Activated CD8-positive, alpha-beta T cell treated with anti-CD3 and anti-CD28 coated beads for 36 hours (primary cell): ENCODE measurements at regions not wholly inside any gene's neighbourhood (a gene's known extent, or its start where the extent isn't known, plus 50 kb on each side); places are given as distances from the start of the nearest gene placed in this dataset.
"Not testable (repeated sequence)": the region's sequence is repeated elsewhere in the genome, so short reads cannot be mapped to it uniquely, and the experiment has no call there.

Experiments used
- ATAC-seq: fragments of 200-7000 bp; cut with Tn5 transposase; one replicate; pipeline ENCODE4 v1.10.0; 2021; ENCODE audit warnings: mild to moderate bottlenecking, moderate library complexity
- CTCF ChIA-PET: fragments of 350-600 bp; sonication (Branson Sonifier 250); formaldehyde crosslinking; loops from one replicate; lab custom pipeline; 2021; ENCODE audit warnings: antibody characterized with exemption; lab: Charles Lee
- POLR2A ChIA-PET: fragments of 350-600 bp; sonication (Branson Sonifier 250); formaldehyde crosslinking; loops from one replicate; lab custom pipeline; 2021; ENCODE audit warnings: antibody characterized with exemption; lab: Charles Lee
- DNase-seq: peaks from one replicate; pipeline ENCODE4 v3.0.0-alpha.2; 2020
- H3K27ac Mint-ChIP-seq: one replicate; pipeline ENCODE4 v1.8.0; 2021; ENCODE audit warnings: mild to moderate bottlenecking, mixed read lengths
- H3K27me3 Mint-ChIP-seq: one replicate; pipeline ENCODE4 v1.8.0; 2021; ENCODE audit warnings: mixed read lengths
- H3K36me3 Mint-ChIP-seq: one replicate; pipeline ENCODE4 v1.8.0; 2021; ENCODE audit warnings: low read depth, mixed read lengths
- H3K4me1 Mint-ChIP-seq: one replicate; pipeline ENCODE4 v1.8.0; 2021; ENCODE audit warnings: low read depth, mixed read lengths
- H3K4me3 Mint-ChIP-seq: one replicate; pipeline ENCODE4 v1.8.0; 2021; ENCODE audit warnings: mild to moderate bottlenecking, moderate library complexity, mixed read lengths
- H3K9me3 Mint-ChIP-seq: one replicate; pipeline ENCODE4 v1.8.0; 2021; ENCODE audit warnings: mixed read lengths
- CTCF ChIP-seq: fragments of 200-600 bp; IDR thresholded peaks from one replicate; pipeline ENCODE4 v1.8.0; 2022; ENCODE audit warnings: antibody characterized with exemption, mild to moderate bottlenecking
- intact Hi-C: fragments of 100-400 bp; cut with micrococcal nuclease; formaldehyde crosslinking; loops from one replicate; pipeline ENCODE4 v1.10.0; 2022

DNA sequence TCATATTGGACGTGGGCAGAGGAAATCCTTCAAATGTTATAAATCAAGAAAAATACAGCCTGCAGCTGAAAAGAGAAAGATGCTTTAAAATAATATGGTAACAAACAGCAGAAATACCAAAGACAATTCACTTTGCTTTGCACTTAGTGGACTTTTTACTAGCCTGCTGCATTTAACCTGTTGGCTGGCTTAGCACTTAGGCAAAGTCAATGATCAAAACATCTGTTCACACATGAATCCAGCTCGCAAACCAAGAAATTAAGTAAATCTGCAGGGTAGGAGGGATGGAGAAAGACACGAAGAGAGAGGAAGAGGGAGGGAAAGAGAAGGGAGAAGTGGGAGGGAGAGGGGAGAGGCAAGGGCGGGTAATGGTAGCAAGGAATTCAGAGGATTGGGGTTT lies 103.6 kb upstream of the RAB4A start:
- ATAC-seq (no peak), DNase-seq (no peak)
- no peak for TF ChIP-seq CTCF
- CTCF ChIA-PET, result interaction anchor here (1.6 kb wide), 1 partner anchor 60 kb away, joined by 4 read pairs; no protein-coding TSS in a partner anchor
- H3K4me3 Mint-ChIP-seq, result no peak overlapping the region
- POLR2A ChIA-PET, result no interaction called here
- intact Hi-C loops, result no loop called here
- peaks cover 5% of the 10 kb centered on the region for H3K4me1 Mint-ChIP-seq
- H3K36me3 Mint-ChIP-seq, result no peaks in the 10 kb centered on the region
- H3K27me3 Mint-ChIP-seq, result no peaks in the 10 kb centered on the region
- H3K9me3 Mint-ChIP-seq, result no peaks in the 10 kb centered on the region
- no peak overlapping the region for H3K27ac Mint-ChIP-seq

DNA sequence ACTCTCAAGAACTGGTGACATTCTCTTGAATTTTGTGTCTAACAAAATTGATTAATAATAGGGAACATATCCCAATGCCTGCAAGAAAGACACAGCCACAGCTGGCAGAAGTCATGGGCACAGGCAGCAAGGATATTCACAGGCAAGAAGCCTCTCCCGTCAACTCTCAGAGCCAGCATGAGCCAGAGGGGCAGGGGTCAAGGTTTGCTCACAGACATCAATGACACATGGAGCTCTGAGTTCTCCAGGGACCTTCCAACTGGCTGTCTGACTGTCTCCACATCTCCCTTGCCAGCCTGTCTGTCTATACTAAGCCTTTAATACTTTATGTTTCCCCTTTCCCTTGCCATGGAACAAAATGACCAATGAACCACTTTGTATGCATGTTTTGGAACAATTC lies 101.5 kb upstream of the RAB4A start:
- no peak overlapping the region for H3K4me3 Mint-ChIP-seq
- DNase-seq, result no peak
- ATAC-seq, result no peak
- peaks cover 4% of the 10 kb centered on the region for H3K4me1 Mint-ChIP-seq
- H3K27ac Mint-ChIP-seq, result no peak overlapping the region
- H3K9me3 Mint-ChIP-seq, result no peaks in the 10 kb centered on the region
- no peak for TF ChIP-seq CTCF
- intact Hi-C loops, result no loop called here
- POLR2A ChIA-PET, result no interaction called here
- no peaks in the 10 kb centered on the region for H3K36me3 Mint-ChIP-seq
- CTCF ChIA-PET, result no interaction called here
- H3K27me3 Mint-ChIP-seq, result no peaks in the 10 kb centered on the region

DNA sequence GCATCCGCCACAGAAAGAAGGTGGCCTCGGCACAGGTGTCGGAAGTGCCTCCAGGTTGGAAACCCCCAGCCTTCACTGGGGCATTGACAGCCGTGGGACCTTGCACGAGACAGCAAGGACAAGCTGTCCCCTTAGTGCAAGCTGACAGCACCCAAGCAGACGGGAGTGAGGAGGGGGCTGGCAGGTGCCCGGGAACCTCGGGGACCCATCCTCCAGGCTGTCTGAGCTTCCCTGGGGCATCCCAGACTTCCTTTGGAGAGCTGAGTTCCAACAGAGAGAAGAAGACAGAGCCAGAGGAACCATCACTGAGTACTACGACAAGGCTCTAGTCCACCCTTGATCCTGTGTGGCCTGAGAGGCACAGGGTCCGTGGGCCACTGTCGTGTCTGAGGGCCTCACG lies 100.6 kb upstream of the RAB4A start:
- TF ChIP-seq CTCF, result no peak
- no peak for DNase-seq
- CTCF ChIA-PET, result interaction anchor here (0.9 kb wide), 1 partner anchor 57 kb away, joined by 3 read pairs; no protein-coding TSS in a partner anchor
- Mint-ChIP-seq H3K27ac (no peak overlapping the region), H3K27me3 (no peaks in the 10 kb centered on the region), H3K36me3 (no peaks in the 10 kb centered on the region), H3K4me1 (no peaks in the 10 kb centered on the region), H3K4me3 (no peak overlapping the region), H3K9me3 (no peaks in the 10 kb centered on the region)
- no peak for ATAC-seq
- intact Hi-C loops, result no loop called here
- POLR2A ChIA-PET, result no interaction called here

DNA sequence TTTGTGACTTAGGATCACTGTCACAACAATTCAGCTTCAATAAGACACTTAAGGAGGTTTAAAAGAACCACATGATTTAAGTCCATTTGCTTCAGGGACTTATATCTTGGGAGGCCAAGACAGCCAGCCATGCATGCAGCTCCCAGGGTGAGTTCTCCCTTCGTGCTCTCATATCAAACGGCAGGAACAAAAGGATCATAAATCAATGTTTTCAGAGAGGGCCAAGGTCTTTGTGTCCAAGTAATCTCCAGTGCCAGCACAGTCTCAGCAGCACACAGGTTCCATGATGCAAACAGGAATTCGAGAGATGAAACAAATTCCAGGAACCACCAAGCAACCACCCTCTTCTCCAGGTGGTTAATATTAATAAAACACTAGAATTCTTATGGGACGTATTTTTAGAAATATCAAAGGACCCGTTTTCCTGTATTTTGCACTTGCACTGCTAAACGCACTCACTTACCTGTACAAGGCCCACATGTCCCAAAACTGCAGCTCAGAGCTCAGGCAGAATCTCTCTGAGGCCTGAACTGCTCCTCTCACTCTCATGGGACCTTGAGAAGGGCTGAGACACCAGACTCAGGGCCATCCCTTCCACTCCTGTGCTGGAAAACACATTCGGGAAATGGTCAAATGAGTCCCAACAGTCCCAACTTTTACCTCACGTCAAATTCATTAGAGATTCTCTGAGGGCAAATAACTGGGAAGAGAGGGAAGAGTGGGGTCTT lies 100.0 kb upstream of the RAB4A start:
- H3K27me3 Mint-ChIP-seq, result no peaks in the 10 kb centered on the region
- H3K4me3 Mint-ChIP-seq, result no peak overlapping the region
- H3K27ac Mint-ChIP-seq, result no peak overlapping the region
- ATAC-seq, result no peak
- no peaks in the 10 kb centered on the region for H3K36me3 Mint-ChIP-seq
- ChIA-PET POLR2A (no interaction called here), CTCF (interaction anchor here (0.9 kb wide), 1 partner anchor 57 kb away, joined by 3 read pairs; no protein-coding TSS in a partner anchor)
- no peak for DNase-seq
- intact Hi-C loops, result no loop called here
- TF ChIP-seq CTCF, result no peak
- no peaks in the 10 kb centered on the region for H3K4me1 Mint-ChIP-seq
- H3K9me3 Mint-ChIP-seq, result no peaks in the 10 kb centered on the region

DNA sequence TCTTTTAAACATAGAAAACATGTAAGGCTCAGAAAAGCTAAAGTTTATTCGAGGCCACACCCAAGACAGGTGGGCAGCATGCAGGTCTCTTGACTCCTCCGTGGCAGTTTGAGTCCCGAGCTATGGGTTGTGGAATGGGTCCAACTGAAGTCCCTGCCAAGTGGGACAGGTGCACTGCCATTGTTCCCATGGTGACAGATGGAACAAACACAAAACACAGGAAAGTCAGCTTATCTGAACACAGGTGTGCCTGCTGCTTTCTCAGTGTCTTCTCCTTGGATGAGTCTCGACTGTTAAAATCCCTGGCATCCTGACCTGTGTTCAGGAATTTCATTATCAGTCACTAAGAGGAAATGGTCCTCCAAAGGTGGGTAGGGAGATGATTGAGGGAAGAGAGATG lies 99.0 kb upstream of the RAB4A start:
- ChIA-PET CTCF (no interaction called here), POLR2A (no interaction called here)
- no peaks in the 10 kb centered on the region for H3K9me3 Mint-ChIP-seq
- no peak for TF ChIP-seq CTCF
- no peak overlapping the region for H3K4me3 Mint-ChIP-seq
- DNase-seq (no peak), ATAC-seq (no peak)
- no peak overlapping the region for H3K27ac Mint-ChIP-seq
- H3K27me3 Mint-ChIP-seq, result no peaks in the 10 kb centered on the region
- intact Hi-C loops, result no loop called here
- no peaks in the 10 kb centered on the region for H3K36me3 Mint-ChIP-seq
- no peaks in the 10 kb centered on the region for H3K4me1 Mint-ChIP-seq

GRCh38 chr1:229173491-229174476 lies 97.1 kb upstream of the RAB4A start:
- H3K27me3 Mint-ChIP-seq, H3K4me3 Mint-ChIP-seq, ATAC-seq, H3K4me1 Mint-ChIP-seq, DNase-seq, H3K36me3 Mint-ChIP-seq, H3K9me3 Mint-ChIP-seq, intact Hi-C loops, H3K27ac Mint-ChIP-seq: not testable (repeated sequence)
- POLR2A ChIA-PET, result interaction anchor here (0.6 kb wide), 1 partner anchor 195 kb away, joined by 3 read pairs; no protein-coding TSS in a partner anchor
- CTCF ChIA-PET, result interaction anchor here (1.1 kb wide), 1 partner anchor 54 kb away, joined by 4 read pairs; no protein-coding TSS in a partner anchor

DNA sequence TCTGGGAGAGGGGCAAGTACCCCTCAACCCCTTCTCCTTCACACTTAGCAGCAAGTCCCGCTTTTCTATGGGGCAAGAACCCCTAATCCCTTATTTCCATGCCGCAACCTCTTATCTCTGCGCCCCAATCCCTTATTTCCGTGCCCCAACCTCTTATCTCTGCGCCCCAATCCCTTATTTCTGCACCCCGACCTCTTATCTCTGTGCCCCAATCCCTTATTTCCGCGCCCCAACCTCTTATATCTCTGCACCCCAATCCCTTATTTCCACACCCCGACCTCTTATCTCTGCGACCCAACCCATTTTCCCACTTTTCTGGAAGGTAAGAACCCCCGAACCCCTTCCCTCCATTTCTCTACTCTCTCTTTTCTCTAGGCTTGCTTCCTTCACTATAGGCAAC lies 95.6 kb upstream of the RAB4A start:
- CTCF ChIA-PET, ATAC-seq, DNase-seq, POLR2A ChIA-PET, H3K9me3 Mint-ChIP-seq, H3K27ac Mint-ChIP-seq, H3K4me3 Mint-ChIP-seq, intact Hi-C loops, H3K36me3 Mint-ChIP-seq, H3K27me3 Mint-ChIP-seq, H3K4me1 Mint-ChIP-seq: not testable (repeated sequence)
